Caco-2 (cell line): ENCODE measurements at regions not wholly inside any gene's neighbourhood (a gene's known extent, or its start where the extent isn't known, plus 50 kb on each side); places are given as distances from the start of the nearest gene placed in this dataset.

Source experiments
- BruUV-seq: library from RNA; stranded (reverse); fragments of 400-500 nt; replicated peaks from 2 replicates; lab custom pipeline; 2021; lab: Mats Ljungman, UMichigan
- CTCF ChIA-PET: fragments of 300-600 bp; sonication (Branson Sonifier 250); formaldehyde crosslinking; loops from one replicate; lab custom pipeline; 2022; ENCODE audit warnings: antibody characterized with exemption; lab: Charles Lee
- POLR2A ChIA-PET: fragments of 300-600 bp; sonication (Branson Sonifier 250); formaldehyde crosslinking; loops from one replicate; lab custom pipeline; 2022; ENCODE audit warnings: antibody characterized with exemption; lab: Charles Lee
- DNase-seq, 2 experiments: peaks; one replicate each; pipeline versions ENCODE4 v3.0.0 to v3.0.0-alpha.2; 2020 to 2022
- H3K27me3 ChIP-seq: replicated peaks from 2 replicates; pipeline ENCODE4 v1.6.0; 2011; ENCODE audit warnings: low read length; ENCODE audit not compliant: control insufficient read depth, insufficient read depth
- H3K36me3 ChIP-seq: 2 replicates; pipeline ENCODE4 v1.5.1; 2011; ENCODE audit warnings: low read length; ENCODE audit not compliant: control insufficient read depth, insufficient read depth
- H3K4me1 ChIP-seq: fragments of 250-450 bp; sonication (Bioruptor Pico); 2 replicates; pipeline ENCODE4 v1.5.1; 2020; ENCODE audit warnings: mild to moderate bottlenecking
- H3K4me3 ChIP-seq: 2 replicates; pipeline ENCODE4 v1.5.1; 2011; ENCODE audit warnings: low read depth, mild to moderate bottlenecking, control low read depth, low read length
- H3K9me3 ChIP-seq: fragments of 250-450 bp; sonication (Bioruptor Pico); 2 replicates; pipeline ENCODE4 v1.5.1; 2020; ENCODE audit warnings: mild to moderate bottlenecking, moderate library complexity
- H3K27ac Mint-ChIP-seq: one replicate; pipeline ENCODE4 v1.8.0; 2022; ENCODE audit warnings: mixed read lengths; ENCODE audit not compliant: unreplicated experiment
- H3K27me3 Mint-ChIP-seq: one replicate; pipeline ENCODE4 v1.8.0; 2022; ENCODE audit warnings: mixed read lengths; ENCODE audit not compliant: insufficient read depth, unreplicated experiment
- H3K36me3 Mint-ChIP-seq: one replicate; pipeline ENCODE4 v1.8.0; 2022; ENCODE audit warnings: mild to moderate bottlenecking, mixed read lengths; ENCODE audit not compliant: insufficient read depth, unreplicated experiment
- H3K4me1 Mint-ChIP-seq: one replicate; pipeline ENCODE4 v1.8.0; 2022; ENCODE audit warnings: low read depth, mixed read lengths; ENCODE audit not compliant: unreplicated experiment
- H3K4me3 Mint-ChIP-seq: one replicate; pipeline ENCODE4 v1.8.0; 2022; ENCODE audit warnings: mild to moderate bottlenecking, moderate library complexity, mixed read lengths; ENCODE audit not compliant: unreplicated experiment
- H3K9me3 Mint-ChIP-seq: one replicate; pipeline ENCODE4 v1.8.0; 2022; ENCODE audit warnings: mixed read lengths; ENCODE audit not compliant: unreplicated experiment
- CTCF ChIP-seq, 2 experiments: fragments of 200-600 bp in 1 of 2; IDR thresholded peaks; 1 replicate in 1 of 2; 2 replicates in 1 of 2; pipeline versions ENCODE4 v1.5.1 to v1.8.0; 2011 to 2022; ENCODE audit warnings: antibody characterized with exemption in 1 of 2, control low read depth in 1 of 2, inconsistent platforms in 1 of 2, low read depth in 1 of 2, low read length in 1 of 2, mild to moderate bottlenecking in 1 of 2, moderate library complexity in 1 of 2; ENCODE audit not compliant: insufficient read depth in 1 of 2, severe bottlenecking in 1 of 2, unreplicated experiment in 1 of 2
- intact Hi-C: fragments of 100-400 bp; cut with micrococcal nuclease; formaldehyde crosslinking; loops from one replicate; pipeline ENCODE4 v1.10.0; 2022; ENCODE audit not compliant: unreplicated experiment

DNA sequence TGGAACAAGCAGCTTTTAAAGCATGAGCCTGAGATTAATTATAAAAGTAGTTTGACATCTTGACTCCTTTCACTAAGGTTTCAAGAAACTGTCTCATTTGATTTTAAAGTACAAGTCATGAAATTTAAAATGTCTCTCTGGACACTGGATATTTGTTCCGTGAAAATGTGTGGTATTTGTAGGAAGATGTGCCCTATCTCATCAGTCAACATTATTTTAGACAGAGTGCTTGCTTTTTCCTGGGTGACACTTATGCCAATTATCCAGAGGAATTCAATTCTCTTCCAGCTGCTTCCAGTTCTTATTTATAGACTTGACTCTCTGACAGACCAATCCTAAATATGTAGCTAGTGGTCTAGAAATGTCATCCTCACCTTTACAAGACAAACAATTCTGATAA is 300.4 kb downstream of the PLA2G4A start:
- DNase-seq, result no peak
- intact Hi-C loops, result no loop called here

GRCh38 chr1:187143783-187144182 is 315.0 kb downstream of the PLA2G4A start:
- H3K27me3 Mint-ChIP-seq, result peaks cover 4% of the 10 kb centered on the region
- Histone ChIP-seq H3K4me3 (no peak overlapping the region), H3K4me1 (no peaks in the 10 kb centered on the region), H3K27me3 (no peaks in the 10 kb centered on the region), H3K36me3 (no peaks in the 10 kb centered on the region), H3K9me3 (no peaks in the 10 kb centered on the region)
- BruUV-seq, result no TSS peak
- ChIA-PET CTCF (no interaction called here), POLR2A (no interaction called here)
- no peaks in the 10 kb centered on the region for H3K4me1 Mint-ChIP-seq
- no peak overlapping the region for H3K4me3 Mint-ChIP-seq
- TF ChIP-seq CTCF (IDR thresholded peaks at IDR 0.05; ENCODE audit: insufficient read depth in 1 of 2, low read depth in 1 of 2, low read length in 1 of 2, severe bottlenecking in 1 of 2, unreplicated experiment in 1 of 2), result no peak
- peaks cover 9% of the 10 kb centered on the region for H3K9me3 Mint-ChIP-seq
- H3K36me3 Mint-ChIP-seq, result no peaks in the 10 kb centered on the region
- intact Hi-C loops, result no loop called here
- DNase-seq, result no peak
- H3K27ac Mint-ChIP-seq, result no peak overlapping the region

More for the DNA sequence above, 300.4 kb downstream of the PLA2G4A start:
- Mint-ChIP-seq H3K9me3 (no peaks in the 10 kb centered on the region), H3K4me1 (no peaks in the 10 kb centered on the region), H3K4me3 (no peak overlapping the region), H3K27me3 (no peaks in the 10 kb centered on the region), H3K27ac (no peak overlapping the region), H3K36me3 (no peaks in the 10 kb centered on the region)
- ChIA-PET POLR2A (no interaction called here), CTCF (no interaction called here)
- H3K27me3 ChIP-seq, result no peaks in the 10 kb centered on the region
- no peak for TF ChIP-seq CTCF (IDR thresholded peaks at IDR 0.05; ENCODE audit: insufficient read depth in 1 of 2, low read depth in 1 of 2, low read length in 1 of 2, severe bottlenecking in 1 of 2, unreplicated experiment in 1 of 2)
- H3K4me3 ChIP-seq, result no peak overlapping the region
- H3K4me1 ChIP-seq, result no peaks in the 10 kb centered on the region
- H3K9me3 ChIP-seq, result no peaks in the 10 kb centered on the region
- no peaks in the 10 kb centered on the region for H3K36me3 ChIP-seq
- BruUV-seq, result no TSS peak

GRCh38 chr1:187146388-187146787 is 317.6 kb downstream of the PLA2G4A start:
- ChIA-PET CTCF (no interaction called here), POLR2A (no interaction called here)
- Mint-ChIP-seq H3K4me1 (no peaks in the 10 kb centered on the region), H3K36me3 (no peaks in the 10 kb centered on the region), H3K4me3 (no peak overlapping the region), H3K9me3 (peaks cover 9% of the 10 kb centered on the region), H3K27me3 (no peaks in the 10 kb centered on the region), H3K27ac (no peak overlapping the region)
- DNase-seq, result no peak
- H3K9me3 ChIP-seq, result no peaks in the 10 kb centered on the region; the same call in 1 of the 2 replicates
- intact Hi-C loops, result no loop called here
- no peaks in the 10 kb centered on the region for H3K4me1 ChIP-seq
- H3K27me3 ChIP-seq, result no peaks in the 10 kb centered on the region
- no peak for TF ChIP-seq CTCF (IDR thresholded peaks at IDR 0.05; ENCODE audit: insufficient read depth in 1 of 2, low read depth in 1 of 2, low read length in 1 of 2, severe bottlenecking in 1 of 2, unreplicated experiment in 1 of 2)
- BruUV-seq, result no TSS peak
- H3K36me3 ChIP-seq, result no peaks in the 10 kb centered on the region
- no peak overlapping the region for H3K4me3 ChIP-seq
